A549 (cell line): ENCODE measurements at regions not wholly inside any gene's neighbourhood (a gene's known extent, or its start where the extent isn't known, plus 50 kb on each side); places are given as distances from the start of the nearest gene placed in this dataset.

ENCODE experiments used
- ATAC-seq, 2 experiments: fragments of 200-7000 bp in 1 of 2; fragments of >200 bp in 1 of 2; cut with Nextera tagmentation in 1 of 2; cut with Tn5 transposase in 1 of 2; 3 replicates each; pipeline versions ENCODE4 v1.8.0 to v1.9.1; 2018 to 2020; ENCODE audit warnings: mild to moderate bottlenecking in 1 of 2, moderate library complexity in 1 of 2
- CTCF ChIA-PET: fragments of 300-600 bp; sonication (Branson Sonifier 250); formaldehyde crosslinking; extraction: SDS; loops from one replicate; lab custom pipeline; 2021; ENCODE audit warnings: antibody characterized with exemption, inconsistent platforms; lab: Yijun Ruan, JAX
- POLR2A ChIA-PET: fragments of 350-600 bp; formaldehyde crosslinking; extraction: SDS; loops from one replicate; lab custom pipeline; 2021; ENCODE audit warnings: antibody characterized with exemption, inconsistent platforms; lab: Yijun Ruan, JAX
- DNase-seq, 2 experiments: peaks; one replicate each; pipeline versions ENCODE4 v3.0.0 to v3.0.0-alpha.2; 2011 to 2016; ENCODE audit warnings: low read depth in 1 of 2, low spot score in 1 of 2
- FAIRE-seq: peaks from 2 replicates; lab custom pipeline; 2011; peaks lifted over from hg19 to GRCh38; lab: Jason Lieb, UNC
- H3K27ac ChIP-seq, 2 experiments: fragments of >200 bp; sonication (Bioruptor Twin); formaldehyde crosslinking; 3 replicates each; pipeline ENCODE4 v1.5.1; 2016 to 2017
- H3K4me1 ChIP-seq: fragments of >200 bp; sonication (Bioruptor Twin); formaldehyde crosslinking; 3 replicates; pipeline ENCODE4 v1.6.1; 2016
- H3K4me2 ChIP-seq: fragments of >200 bp; sonication (Bioruptor Twin); formaldehyde crosslinking; 3 replicates; pipeline ENCODE4 v1.6.1; 2016
- H3K4me3 ChIP-seq: fragments of >200 bp; sonication (Bioruptor Twin); formaldehyde crosslinking; 3 replicates; pipeline ENCODE4 v1.5.1; 2016
- H3K9me3 ChIP-seq: fragments of >200 bp; sonication (Bioruptor Twin); formaldehyde crosslinking; 3 replicates; pipeline ENCODE4 v1.6.1; 2016
- BHLHE40 ChIP-seq: IDR thresholded peaks from 2 replicates; pipeline ENCODE4 v1.6.1; 2012; ENCODE audit warnings: low read depth, low read length, inconsistent platforms
- CBX2 ChIP-seq: fragments of 200-600 bp; sonication (generic); IDR thresholded peaks from 2 replicates; pipeline ENCODE4 v1.6.1; 2016; ENCODE audit warnings: low read depth, mild to moderate bottlenecking, borderline replicate concordance
- CEBPB ChIP-seq, 2 experiments: fragments of >200 bp in 1 of 2; sonication (Bioruptor Twin) in 1 of 2; formaldehyde crosslinking in 1 of 2; IDR thresholded peaks; 2 replicates each; pipeline ENCODE4 v1.6.1; 2012 to 2016
- EHF ChIP-seq: fragments of 250-450 bp; sonication (Bioruptor Pico); IDR thresholded peaks from 2 replicates; pipeline ENCODE4 v1.5.0; 2020; ENCODE audit warnings: mild to moderate bottlenecking
- FOSB ChIP-seq: fragments of 250-450 bp; sonication (Bioruptor Pico); IDR thresholded peaks from 2 replicates; pipeline ENCODE4 v1.5.0; 2020; ENCODE audit warnings: mild to moderate bottlenecking, moderate library complexity
- GATA3 ChIP-seq: IDR thresholded peaks from 2 replicates; pipeline ENCODE4 v1.6.1; 2012; ENCODE audit warnings: borderline replicate concordance
- HOXB13 ChIP-seq: fragments of 250-450 bp; sonication (Bioruptor Pico); IDR thresholded peaks from 2 replicates; pipeline ENCODE4 v1.5.0; 2020; ENCODE audit warnings: low read depth, mild to moderate bottlenecking, moderate library complexity
- MAZ ChIP-seq: fragments of 150-350 bp; IDR thresholded peaks from 2 replicates; pipeline ENCODE4 v1.6.1; 2014; ENCODE audit warnings: antibody characterized with exemption, low read depth, low read length, borderline replicate concordance
- MYC ChIP-seq: IDR thresholded peaks from 2 replicates; pipeline ENCODE4 v1.6.1; 2012; ENCODE audit warnings: mild to moderate bottlenecking, inconsistent platforms, low read length, improper control_type of control experiment, borderline replicate concordance
- NFE2L2 ChIP-seq: fragments of 150-350 bp; conservative IDR thresholded peaks from 2 replicates; pipeline ENCODE4 v1.6.1; 2014; ENCODE audit warnings: low read length
- NPAS2 ChIP-seq: fragments of 250-450 bp; sonication (Bioruptor Pico); IDR thresholded peaks from 2 replicates; pipeline ENCODE4 v1.8.0; 2022; ENCODE audit warnings: mild to moderate bottlenecking, moderate library complexity, borderline replicate concordance
- NR3C1 ChIP-seq: fragments of >200 bp; sonication (Bioruptor Twin); formaldehyde crosslinking; IDR thresholded peaks from 3 replicates; pipeline ENCODE4 v1.6.1; 2017
- RARB ChIP-seq: fragments of 250-450 bp; sonication (Bioruptor Pico); IDR thresholded peaks from 2 replicates; pipeline ENCODE4 v1.8.0; 2021; ENCODE audit warnings: mild to moderate bottlenecking, moderate library complexity
- SREBF2 ChIP-seq: fragments of 450-650 bp; IDR thresholded peaks from 2 replicates; pipeline ENCODE4 v1.6.1; 2014; ENCODE audit warnings: mild to moderate bottlenecking, moderate library complexity
- ZFP36 ChIP-seq: fragments of 450-650 bp; IDR thresholded peaks from 2 replicates; pipeline ENCODE4 v1.6.1; 2014; ENCODE audit warnings: borderline replicate concordance; ENCODE audit not compliant: partially characterized antibody
- ZNF302 ChIP-seq: fragments of 250-450 bp; sonication (Bioruptor Pico); IDR thresholded peaks from 2 replicates; pipeline ENCODE4 v1.9.0; 2021; ENCODE audit warnings: inconsistent platforms, mild to moderate bottlenecking, moderate library complexity
- ZSCAN20 ChIP-seq: fragments of 250-450 bp; sonication (Bioruptor Pico); IDR thresholded peaks from 2 replicates; pipeline ENCODE4 v1.8.0; 2022; ENCODE audit warnings: mild to moderate bottlenecking, moderate library complexity
- WGBS: methylation state at CpG from one replicate; pipeline ENCODE4 v1.1.6; 2017; ENCODE audit errors: missing lambda C conversion rate; 5-methylcytosine and 5-hydroxymethylcytosine counted together
- TF ChIP-seq, protein P1 (sequence below): fragments of >200 bp; sonication (Bioruptor Twin); formaldehyde crosslinking; IDR thresholded peaks from 3 replicates; pipeline ENCODE4 v1.6.1; 2016
- TF ChIP-seq, protein P2 (sequence below): fragments of 150-350 bp; IDR thresholded peaks from 2 replicates; pipeline ENCODE4 v1.6.1; 2014; ENCODE audit warnings: low read depth, mild to moderate bottlenecking, low read length
- TF ChIP-seq, protein P3 (sequence below): fragments of 450-650 bp; IDR thresholded peaks from 2 replicates; pipeline ENCODE4 v1.6.1; 2014; ENCODE audit warnings: antibody characterized with exemption

DNA sequence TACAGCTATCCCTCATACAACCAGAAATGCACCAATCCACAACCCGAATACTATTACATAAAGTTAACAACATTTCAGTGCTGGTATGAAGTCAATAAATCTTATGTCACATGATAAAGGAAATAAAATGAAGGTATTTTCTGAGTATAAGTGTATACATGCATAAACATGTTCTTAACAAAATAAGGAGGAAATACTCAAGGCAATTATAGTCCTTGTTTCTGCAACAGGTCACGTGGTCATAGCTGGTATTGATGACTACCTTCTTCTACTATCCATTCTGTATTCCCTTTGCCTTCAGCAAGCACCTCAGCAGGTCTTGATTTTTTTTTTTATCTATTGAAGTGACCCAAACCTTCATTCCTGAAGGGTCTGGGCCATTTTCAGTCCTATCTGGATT is 675.6 kb downstream of the RPL10L start:
- DNase-seq, result no peak
- Histone ChIP-seq H3K4me2 (no peak overlapping the region), H3K27ac (no peak overlapping the region), H3K9me3 (no peaks in the 10 kb centered on the region), H3K4me1 (no peaks in the 10 kb centered on the region), H3K4me3 (no peak overlapping the region)
- TF ChIP-seq NR3C1 (no peak), SREBF2 (no peak), EHF (CRISPR knock-in tag) (no peak), NPAS2 (CRISPR knock-in tag) (no peak), HOXB13 (CRISPR knock-in tag) (no peak), RARB (CRISPR knock-in tag) (no peak), GATA3 (no peak), NFE2L2 (no peak), MAZ (no peak), MYC (no peak), ZFP36 (no peak), CEBPB (IDR thresholded peaks at IDR 0.05) (no peak), CBX2 (no peak), ZNF302 (CRISPR knock-in tag) (no peak), FOSB (CRISPR knock-in tag) (no peak), ZSCAN20 (CRISPR knock-in tag) (no peak)
- TF ChIP-seq, protein P1, sequence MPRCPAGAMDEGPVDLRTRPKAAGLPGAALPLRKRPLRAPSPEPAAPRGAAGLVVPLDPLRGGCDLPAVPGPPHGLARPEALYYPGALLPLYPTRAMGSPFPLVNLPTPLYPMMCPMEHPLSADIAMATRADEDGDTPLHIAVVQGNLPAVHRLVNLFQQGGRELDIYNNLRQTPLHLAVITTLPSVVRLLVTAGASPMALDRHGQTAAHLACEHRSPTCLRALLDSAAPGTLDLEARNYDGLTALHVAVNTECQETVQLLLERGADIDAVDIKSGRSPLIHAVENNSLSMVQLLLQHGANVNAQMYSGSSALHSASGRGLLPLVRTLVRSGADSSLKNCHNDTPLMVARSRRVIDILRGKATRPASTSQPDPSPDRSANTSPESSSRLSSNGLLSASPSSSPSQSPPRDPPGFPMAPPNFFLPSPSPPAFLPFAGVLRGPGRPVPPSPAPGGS, result no peak
- FAIRE-seq, result no peak
- 4% methylated on average over 2 of the region's 2 CpGs for WGBS
- ChIA-PET CTCF (no interaction called here), POLR2A (no interaction called here)
- ATAC-seq, result no peak

DNA sequence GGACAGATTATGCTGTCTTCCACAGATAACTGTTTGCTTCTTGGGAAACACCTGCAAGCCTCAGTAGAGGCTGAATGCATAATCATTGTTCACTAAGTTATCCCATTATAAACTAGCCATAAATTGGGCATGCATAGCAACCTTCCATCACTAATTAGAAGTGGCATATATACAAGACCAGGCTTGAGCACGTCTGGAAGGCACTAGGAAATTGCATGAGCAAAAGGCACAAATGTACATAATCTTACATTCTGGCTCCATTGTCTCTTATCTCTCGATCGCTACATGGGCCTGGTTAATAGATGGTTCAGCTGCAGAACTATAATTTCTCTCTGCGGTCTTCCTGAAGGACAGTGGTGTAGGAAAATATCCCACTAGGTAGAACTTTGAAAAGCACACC is 679.2 kb downstream of the RPL10L start:
- CTCF ChIA-PET, result no interaction called here
- Histone ChIP-seq H3K4me1 (no peaks in the 10 kb centered on the region), H3K4me2 (no peak overlapping the region), H3K9me3 (peaks cover 3% of the 10 kb centered on the region; the same call in 1 of the 3 replicates), H3K4me3 (no peak overlapping the region), H3K27ac (no peak overlapping the region)
- no peak for DNase-seq
- WGBS, result 3% methylated on average over 4 of the region's 4 CpGs
- TF ChIP-seq, protein P2, sequence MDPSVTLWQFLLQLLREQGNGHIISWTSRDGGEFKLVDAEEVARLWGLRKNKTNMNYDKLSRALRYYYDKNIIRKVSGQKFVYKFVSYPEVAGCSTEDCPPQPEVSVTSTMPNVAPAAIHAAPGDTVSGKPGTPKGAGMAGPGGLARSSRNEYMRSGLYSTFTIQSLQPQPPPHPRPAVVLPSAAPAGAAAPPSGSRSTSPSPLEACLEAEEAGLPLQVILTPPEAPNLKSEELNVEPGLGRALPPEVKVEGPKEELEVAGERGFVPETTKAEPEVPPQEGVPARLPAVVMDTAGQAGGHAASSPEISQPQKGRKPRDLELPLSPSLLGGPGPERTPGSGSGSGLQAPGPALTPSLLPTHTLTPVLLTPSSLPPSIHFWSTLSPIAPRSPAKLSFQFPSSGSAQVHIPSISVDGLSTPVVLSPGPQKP, result no peak
- TF ChIP-seq NR3C1 (no peak), ZSCAN20 (CRISPR knock-in tag) (no peak), ZNF302 (CRISPR knock-in tag) (no peak)
- TF ChIP-seq, protein P3, sequence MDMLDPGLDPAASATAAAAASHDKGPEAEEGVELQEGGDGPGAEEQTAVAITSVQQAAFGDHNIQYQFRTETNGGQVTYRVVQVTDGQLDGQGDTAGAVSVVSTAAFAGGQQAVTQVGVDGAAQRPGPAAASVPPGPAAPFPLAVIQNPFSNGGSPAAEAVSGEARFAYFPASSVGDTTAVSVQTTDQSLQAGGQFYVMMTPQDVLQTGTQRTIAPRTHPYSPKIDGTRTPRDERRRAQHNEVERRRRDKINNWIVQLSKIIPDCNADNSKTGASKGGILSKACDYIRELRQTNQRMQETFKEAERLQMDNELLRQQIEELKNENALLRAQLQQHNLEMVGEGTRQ, result no peak
- FAIRE-seq, result no peak
- no peak for ATAC-seq
- POLR2A ChIA-PET, result no interaction called here

GRCh38 chr14:45970621-45971020 is 681.0 kb downstream of the RPL10L start:
- ChIA-PET CTCF (no interaction called here), POLR2A (no interaction called here)
- H3K4me3 ChIP-seq, result no peak overlapping the region
- H3K4me1 ChIP-seq, result no peaks in the 10 kb centered on the region
- H3K27ac ChIP-seq, result no peak overlapping the region
- DNase-seq (no peak), FAIRE-seq (no peak), ATAC-seq (no peak)
- peaks cover 3% of the 10 kb centered on the region; the same call in 1 of the 3 replicates for H3K9me3 ChIP-seq
- TF ChIP-seq NR3C1, result no peak
- TF ChIP-seq NFE2L2, result no peak
- no peak for TF ChIP-seq BHLHE40
- no peak overlapping the region for H3K4me2 ChIP-seq
- WGBS, result 7% methylated on average over 1 of the region's 1 CpG
